Loucy (cell line): ENCODE measurements at regions not wholly inside any gene's neighbourhood (a gene's known extent, or its start where the extent isn't known, plus 50 kb on each side); places are given as distances from the start of the nearest gene placed in this dataset.
A peak's percentile ranks its signal among the peaks of the same experiment; 100 is the strongest.

Experiments
- CTCF ChIP-seq: fragments of 200-600 bp; sonication (generic); conservative IDR thresholded peaks from 2 replicates; pipeline ENCODE4 v1.5.1; 2014; ENCODE audit warnings: mild to moderate bottlenecking, antibody characterized with exemption, low read length
- EZH2phosphoT487 ChIP-seq: fragments of 200-600 bp; IDR thresholded peaks from 2 replicates; pipeline ENCODE4 v1.6.1; 2018; ENCODE audit warnings: antibody characterized with exemption, mild to moderate bottlenecking, moderate library complexity, borderline replicate concordance

GRCh38 chr6:6376845-6377244 is 56.4 kb upstream of the F13A1 start:
- TF ChIP-seq CTCF, result peak; percentile 19
- no peak for TF ChIP-seq EZH2phosphoT487
